H9 (cell line): ENCODE measurements at regions not wholly inside any gene's neighbourhood (a gene's known extent, or its start where the extent isn't known, plus 50 kb on each side); places are given as distances from the start of the nearest gene placed in this dataset.

Experiments used
- DNase-seq: peaks from one replicate; pipeline ENCODE4 v3.0.0-alpha.2; 2017
- H2AFZ ChIP-seq: one replicate; pipeline ENCODE4 v1.6.1; 2013; ENCODE audit warnings: mild to moderate bottlenecking, low read length, control low read depth, moderate library complexity
- H2AK5ac ChIP-seq: 2 replicates; pipeline ENCODE4 v1.6.1; 2013; ENCODE audit warnings: low read length, control low read depth, mixed read lengths; ENCODE audit not compliant: insufficient read length
- H2BK120ac ChIP-seq: one replicate; pipeline ENCODE4 v1.6.1; 2013; ENCODE audit warnings: low read depth, mild to moderate bottlenecking, low read length, control low read depth, inconsistent platforms; ENCODE audit not compliant: poor library complexity, severe bottlenecking
- H2BK12ac ChIP-seq: 2 replicates; pipeline ENCODE4 v1.6.1; 2013; ENCODE audit warnings: low read length, control low read depth, mixed read lengths, low read depth; ENCODE audit not compliant: insufficient read length
- H2BK15ac ChIP-seq: 2 replicates; pipeline ENCODE4 v1.6.1; 2013; ENCODE audit warnings: low read depth, low read length, control low read depth
- H2BK20ac ChIP-seq: one replicate; pipeline ENCODE4 v1.6.1; 2013; ENCODE audit warnings: low read depth, mild to moderate bottlenecking, low read length, control low read depth, inconsistent platforms; ENCODE audit not compliant: poor library complexity, severe bottlenecking
- H2BK5ac ChIP-seq: 2 replicates; pipeline ENCODE4 v1.6.1; 2013; ENCODE audit warnings: low read length, control low read depth, mixed read lengths; ENCODE audit not compliant: insufficient read length
- H3K14ac ChIP-seq: 2 replicates; pipeline ENCODE4 v1.6.1; 2013; ENCODE audit warnings: low read length, control low read depth; ENCODE audit not compliant: insufficient read depth
- H3K18ac ChIP-seq: 2 replicates; pipeline ENCODE4 v1.6.1; 2013; ENCODE audit warnings: low read depth, mild to moderate bottlenecking, mixed read lengths, low read length, control low read depth; ENCODE audit not compliant: insufficient read length
- H3K23ac ChIP-seq: 2 replicates; pipeline ENCODE4 v1.6.1; 2013; ENCODE audit warnings: low read length, control low read depth, mixed read lengths, low read depth; ENCODE audit not compliant: insufficient read length
- H3K23me2 ChIP-seq: 2 replicates; pipeline ENCODE4 v1.6.1; 2013; ENCODE audit warnings: low read depth, mild to moderate bottlenecking, mixed read lengths, low read length, control low read depth; ENCODE audit not compliant: insufficient read length, poor library complexity, severe bottlenecking
- H3K27ac ChIP-seq: 2 replicates; pipeline ENCODE4 v1.5.1; 2013; ENCODE audit warnings: low read length, control low read depth, mixed read lengths, low read depth; ENCODE audit not compliant: insufficient read length
- H3K27me3 ChIP-seq: 2 replicates; pipeline ENCODE4 v1.6.1; 2013; ENCODE audit warnings: low read length, control low read depth, inconsistent platforms; ENCODE audit not compliant: insufficient read depth
- H3K4ac ChIP-seq: 2 replicates; pipeline ENCODE4 v1.6.1; 2013; ENCODE audit warnings: low read depth, mild to moderate bottlenecking, control low read depth, inconsistent platforms, low read length, moderate library complexity
- H3K4me1 ChIP-seq: 2 replicates; pipeline ENCODE4 v1.6.1; 2013; ENCODE audit warnings: low read length, control low read depth, inconsistent platforms; ENCODE audit not compliant: insufficient read depth
- H3K4me2 ChIP-seq: 2 replicates; pipeline ENCODE4 v1.6.1; 2013; ENCODE audit warnings: low read length, control low read depth, mixed read lengths; ENCODE audit not compliant: insufficient read length, insufficient read depth
- H3K56ac ChIP-seq: 2 replicates; pipeline ENCODE4 v1.6.1; 2013; ENCODE audit warnings: low read depth, mild to moderate bottlenecking, mixed read lengths, low read length, control low read depth; ENCODE audit not compliant: insufficient read length
- H3K79me1 ChIP-seq: 2 replicates; pipeline ENCODE4 v1.6.1; 2013; ENCODE audit warnings: low read depth, mild to moderate bottlenecking, moderate library complexity, low read length, control low read depth, inconsistent platforms; ENCODE audit not compliant: insufficient read depth, poor library complexity, severe bottlenecking
- H3K79me2 ChIP-seq: 2 replicates; pipeline ENCODE4 v1.6.1; 2013; ENCODE audit warnings: low read length, control low read depth, inconsistent platforms; ENCODE audit not compliant: insufficient read depth
- H3K9ac ChIP-seq: 2 replicates; pipeline ENCODE4 v1.6.1; 2013; ENCODE audit warnings: low read length, control low read depth, mixed read lengths; ENCODE audit not compliant: insufficient read length; ENCODE audit errors: extremely low read depth
- H3K9me3 ChIP-seq: one replicate; pipeline ENCODE4 v1.6.1; 2013; ENCODE audit warnings: low read depth, low read length, inconsistent platforms; ENCODE audit not compliant: control insufficient read depth
- H3T11ph ChIP-seq: one replicate; pipeline ENCODE4 v1.6.1; 2013; ENCODE audit warnings: mild to moderate bottlenecking, low read length, control low read depth, inconsistent platforms
- H4K20me1 ChIP-seq: one replicate; pipeline ENCODE4 v1.6.1; 2013; ENCODE audit not compliant: control insufficient read depth, insufficient read length, insufficient read depth
- H4K5ac ChIP-seq: 2 replicates; pipeline ENCODE4 v1.6.1; 2013; ENCODE audit warnings: low read depth, mild to moderate bottlenecking, mixed read lengths, low read length, control low read depth; ENCODE audit not compliant: insufficient read length
- H4K8ac ChIP-seq: replicated peaks from 2 replicates; pipeline ENCODE4 v1.6.1; 2013; ENCODE audit warnings: low read length, control low read depth, mixed read lengths, low read depth; ENCODE audit not compliant: insufficient read length
- H4K91ac ChIP-seq: 2 replicates; pipeline ENCODE4 v1.6.1; 2013; ENCODE audit warnings: low read depth, mild to moderate bottlenecking, moderate library complexity, mixed read lengths, low read length, control low read depth; ENCODE audit not compliant: insufficient read length
- H3K27ac Mint-ChIP-seq, 3 experiments: 2 replicates in 2 of 3; 3 replicates in 1 of 3; pipeline ENCODE4 v1.8.0; 2020 to 2021; ENCODE audit warnings: mixed read lengths in 3 of 3, mild to moderate bottlenecking in 1 of 3, moderate library complexity in 1 of 3
- H3K27me3 Mint-ChIP-seq: 2 replicates; pipeline ENCODE4 v1.8.0; 2021; ENCODE audit warnings: low read depth, mild to moderate bottlenecking, moderate library complexity, mixed read lengths
- H3K36me3 Mint-ChIP-seq, 3 experiments: 2 replicates in 2 of 3; 3 replicates in 1 of 3; pipeline ENCODE4 v1.8.0; 2020 to 2021; ENCODE audit warnings: low read depth in 3 of 3, mixed read lengths in 3 of 3; ENCODE audit not compliant: insufficient read depth in 1 of 3
- H3K4me1 Mint-ChIP-seq, 2 experiments: 2 replicates each; pipeline ENCODE4 v1.8.0; 2020; ENCODE audit warnings: mixed read lengths in 2 of 2
- H3K4me3 Mint-ChIP-seq, 2 experiments: 2 replicates in 1 of 2; 3 replicates in 1 of 2; pipeline ENCODE4 v1.8.0; 2020 to 2021; ENCODE audit warnings: mild to moderate bottlenecking in 2 of 2, mixed read lengths in 2 of 2, moderate library complexity in 1 of 2
- H3K9me3 Mint-ChIP-seq, 2 experiments: 2 replicates in 1 of 2; 3 replicates in 1 of 2; pipeline ENCODE4 v1.8.0; 2020; ENCODE audit warnings: mild to moderate bottlenecking in 2 of 2, mixed read lengths in 2 of 2, moderate library complexity in 1 of 2
- CTCF ChIP-seq: fragments of 200-600 bp; sonication (generic); conservative IDR thresholded peaks from 3 replicates; pipeline ENCODE4 v1.8.0; 2021; ENCODE audit warnings: antibody characterized with exemption, mild to moderate bottlenecking
- WGBS: extraction: QIAGEN DNeasy Blood & Tissue Kit; methylation state at CpG from one replicate; pipeline ENCODE4 v1.1.7; 2013; ENCODE audit warnings: missing lambda C conversion rate, low lambda C conversion rate, mixed read lengths; ENCODE audit not compliant: insufficient read length; ENCODE audit errors: extremely low coverage; 5-methylcytosine and 5-hydroxymethylcytosine counted together

GRCh38 chr7:94188350-94188749 lies 184.2 kb upstream of the BET1 start:
- H4K5ac ChIP-seq: no peak overlapping the region
- H3K27ac ChIP-seq: no peak overlapping the region
- no peak overlapping the region for H4K8ac ChIP-seq
- H4K91ac ChIP-seq: no peak overlapping the region
- H3K18ac ChIP-seq: no peak overlapping the region
- no peaks in the 10 kb centered on the region for H4K20me1 ChIP-seq
- no peaks in the 10 kb centered on the region for H3K27me3 Mint-ChIP-seq
- no peaks in the 10 kb centered on the region for H3K79me2 ChIP-seq
- DNase-seq: no peak
- no peak overlapping the region for H3K27ac Mint-ChIP-seq
- no peaks in the 10 kb centered on the region for H3K27me3 ChIP-seq
- H3K9me3 Mint-ChIP-seq: peaks cover 4 to 8% of the 10 kb centered on the region in 2 experiments; a peak in 4 of 5 replicates
- peaks cover 2% of the 10 kb centered on the region for H3K23me2 ChIP-seq
- H3K56ac ChIP-seq: no peak overlapping the region
- no peak overlapping the region for H2AK5ac ChIP-seq
- no peak overlapping the region for H3K23ac ChIP-seq
- TF ChIP-seq CTCF: no peak
- H2BK12ac ChIP-seq: no peak overlapping the region
- no peak overlapping the region for H3T11ph ChIP-seq
- H3K4me1 ChIP-seq: peaks cover 4% of the 10 kb centered on the region
- peaks cover 10 to 16% of the 10 kb centered on the region in 2 experiments for H3K4me1 Mint-ChIP-seq
- no peak overlapping the region for H3K14ac ChIP-seq
- no CpG with 5 or more reads among the region's 2 CpGs for WGBS
- H2AFZ ChIP-seq: no peak overlapping the region
- no peak overlapping the region for H2BK20ac ChIP-seq
- H3K79me1 ChIP-seq: no peaks in the 10 kb centered on the region
- H3K4me3 Mint-ChIP-seq: no peak overlapping the region
- H2BK15ac ChIP-seq: no peak overlapping the region
- H2BK5ac ChIP-seq: no peak overlapping the region
- no peaks in the 10 kb centered on the region for H3K9me3 ChIP-seq
- H2BK120ac ChIP-seq: no peak overlapping the region
- H3K4me2 ChIP-seq: no peak overlapping the region
- no peak overlapping the region for H3K4ac ChIP-seq
- H3K9ac ChIP-seq: no peak overlapping the region
- H3K36me3 Mint-ChIP-seq: peaks cover 0 to 9% (median 0%) of the 10 kb centered on the region in 3 experiments; a peak in 4 of 7 replicates
